Endothelial cell of umbilical vein (primary cell): ENCODE measurements at regions not wholly inside any gene's neighbourhood (a gene's known extent, or its start where the extent isn't known, plus 50 kb on each side); places are given as distances from the start of the nearest gene placed in this dataset.

Experiments used
- EZH2 ChIP-seq: IDR thresholded peaks from 2 replicates; pipeline ENCODE4 v1.6.1; 2012; ENCODE audit warnings: borderline replicate concordance, low read depth, mild to moderate bottlenecking, moderate library complexity, low read length, inconsistent platforms; ENCODE audit not compliant: severe bottlenecking
- FOS ChIP-seq: IDR thresholded peaks from 2 replicates; pipeline ENCODE4 v1.6.1; 2011; ENCODE audit warnings: mild to moderate bottlenecking, low read length, moderate library complexity, borderline replicate concordance; ENCODE audit not compliant: insufficient read depth
- GATA2 ChIP-seq: IDR thresholded peaks from 2 replicates; pipeline ENCODE4 v1.7.0; 2011; ENCODE audit warnings: low read depth, mild to moderate bottlenecking, moderate library complexity, mixed read lengths, low read length; ENCODE audit not compliant: insufficient read length, insufficient read depth
- JUN ChIP-seq: IDR thresholded peaks from 2 replicates; pipeline ENCODE4 v1.6.1; 2011; ENCODE audit warnings: borderline replicate concordance, low read depth; ENCODE audit not compliant: insufficient read length, insufficient read depth
- MYC ChIP-seq: IDR thresholded peaks from one replicate; pipeline ENCODE4 v1.6.1; 2011; ENCODE audit warnings: mild to moderate bottlenecking, low read depth, low read length
- POLR2A ChIP-seq: IDR thresholded peaks from 2 replicates; pipeline ENCODE4 v1.6.1; 2012; ENCODE audit warnings: low read depth, mild to moderate bottlenecking, control low read depth, low read length
- POLR2AphosphoS5 ChIP-seq: IDR thresholded peaks from 2 replicates; pipeline ENCODE4 v1.6.1; 2012; ENCODE audit warnings: low read depth, mild to moderate bottlenecking, control low read depth, low read length, moderate library complexity; ENCODE audit not compliant: insufficient read depth
- TF ChIP-seq, protein P1 (sequence below), 2 donors: IDR thresholded peaks; 1 replicate in 1 of 2; 2 replicates in 1 of 2; pipeline ENCODE4 v1.5.1; 2011; ENCODE audit warnings: low read length in 2 of 2, mild to moderate bottlenecking in 2 of 2, moderate library complexity in 2 of 2, control low read depth in 1 of 2, inconsistent platforms in 1 of 2, low read depth in 1 of 2; ENCODE audit not compliant: insufficient read depth in 1 of 2; ENCODE audit errors: extremely low read depth in 1 of 2
- TF ChIP-seq, protein P2 (sequence below): IDR thresholded peaks from 2 replicates; pipeline ENCODE4 v1.6.1; 2011; ENCODE audit not compliant: insufficient read depth, insufficient read length

DNA sequence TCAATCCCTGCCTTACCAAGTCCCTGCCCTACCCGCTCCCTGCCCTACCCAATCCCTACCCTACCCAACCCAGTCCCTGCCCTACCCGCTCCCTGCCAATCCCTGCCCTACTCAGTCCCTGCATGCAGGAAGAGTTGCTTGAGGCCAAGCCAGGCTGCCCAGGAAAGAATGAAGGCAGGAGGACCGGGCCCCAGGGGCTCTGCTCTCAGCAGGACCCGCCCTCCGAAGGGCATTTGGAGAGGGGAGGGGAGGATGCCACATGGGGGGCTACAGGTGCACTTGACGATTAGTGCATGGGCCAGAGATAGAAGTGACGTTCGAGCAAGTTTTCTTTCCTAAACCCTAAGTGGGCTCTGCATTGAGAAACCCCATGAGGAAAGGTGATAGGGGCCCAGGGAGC, 581.2 kb downstream of the TBC1D22A start:
- TF ChIP-seq POLR2A (no peak), POLR2AphosphoS5 (no peak), EZH2 (no peak), MYC (no peak), GATA2 (no peak), JUN (no peak), FOS (no peak)
- TF ChIP-seq, protein P1, sequence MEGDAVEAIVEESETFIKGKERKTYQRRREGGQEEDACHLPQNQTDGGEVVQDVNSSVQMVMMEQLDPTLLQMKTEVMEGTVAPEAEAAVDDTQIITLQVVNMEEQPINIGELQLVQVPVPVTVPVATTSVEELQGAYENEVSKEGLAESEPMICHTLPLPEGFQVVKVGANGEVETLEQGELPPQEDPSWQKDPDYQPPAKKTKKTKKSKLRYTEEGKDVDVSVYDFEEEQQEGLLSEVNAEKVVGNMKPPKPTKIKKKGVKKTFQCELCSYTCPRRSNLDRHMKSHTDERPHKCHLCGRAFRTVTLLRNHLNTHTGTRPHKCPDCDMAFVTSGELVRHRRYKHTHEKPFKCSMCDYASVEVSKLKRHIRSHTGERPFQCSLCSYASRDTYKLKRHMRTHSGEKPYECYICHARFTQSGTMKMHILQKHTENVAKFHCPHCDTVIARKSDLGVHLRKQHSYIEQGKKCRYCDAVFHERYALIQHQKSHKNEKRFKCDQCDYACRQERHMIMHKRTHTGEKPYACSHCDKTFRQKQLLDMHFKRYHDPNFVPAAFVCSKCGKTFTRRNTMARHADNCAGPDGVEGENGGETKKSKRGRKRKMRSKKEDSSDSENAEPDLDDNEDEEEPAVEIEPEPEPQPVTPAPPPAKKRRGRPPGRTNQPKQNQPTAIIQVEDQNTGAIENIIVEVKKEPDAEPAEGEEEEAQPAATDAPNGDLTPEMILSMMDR (IDR thresholded peaks at IDR 0.05; ENCODE audit: extremely low read depth in 1 of 2, insufficient read depth in 1 of 2, low read depth in 1 of 2, low read length in 2 of 2) = no peak
- TF ChIP-seq, protein P2, sequence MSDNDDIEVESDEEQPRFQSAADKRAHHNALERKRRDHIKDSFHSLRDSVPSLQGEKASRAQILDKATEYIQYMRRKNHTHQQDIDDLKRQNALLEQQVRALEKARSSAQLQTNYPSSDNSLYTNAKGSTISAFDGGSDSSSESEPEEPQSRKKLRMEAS = no peak
